Spleen (tissue), 11 donors: ENCODE measurements at regions not wholly inside any gene's neighbourhood (a gene's known extent, or its start where the extent isn't known, plus 50 kb on each side); places are given as distances from the start of the nearest gene placed in this dataset.

Experiments used
- DNase-seq: peaks from one replicate; pipeline ENCODE4 v3.0.0-alpha.2; 2020
- H3K27ac ChIP-seq, 8 donors: fragments of 200-600 bp; sonication (generic) in 7 of 8; 1 replicate in 4 of 8; 2 replicates in 4 of 8; pipeline versions ENCODE4 v1.5.0 to v1.8.0; 2016 to 2021; ENCODE audit warnings: inconsistent platforms in 4 of 8, mild to moderate bottlenecking in 4 of 8, moderate library complexity in 1 of 8
- H3K27me3 ChIP-seq, 7 donors: fragments of 200-600 bp; sonication (generic) in 6 of 7; replicated peaks in 1 of 7; 1 replicate in 4 of 7; 2 replicates in 3 of 7; pipeline versions ENCODE4 v1.5.0 to v1.8.0; 2016 to 2021; ENCODE audit warnings: inconsistent platforms in 3 of 7, mild to moderate bottlenecking in 1 of 7
- H3K36me3 ChIP-seq, 6 donors: fragments of 200-600 bp; sonication (generic) in 5 of 6; 1 replicate in 4 of 6; 2 replicates in 2 of 6; pipeline versions ENCODE4 v1.5.0 to v1.8.0; 2016 to 2021; ENCODE audit warnings: inconsistent platforms in 2 of 6
- H3K4me1 ChIP-seq, 6 donors: fragments of 200-600 bp; sonication (generic) in 5 of 6; 1 replicate in 3 of 6; 2 replicates in 3 of 6; pipeline versions ENCODE4 v1.5.0 to v1.8.0; 2016 to 2021; ENCODE audit warnings: inconsistent platforms in 3 of 6
- H3K4me3 ChIP-seq, 8 donors: fragments of 200-600 bp; sonication (generic) in 7 of 8; 1 replicate in 4 of 8; 2 replicates in 4 of 8; pipeline versions ENCODE4 v1.5.0 to v1.8.0; 2016 to 2021; ENCODE audit warnings: inconsistent platforms in 4 of 8, mild to moderate bottlenecking in 4 of 8, moderate library complexity in 2 of 8
- H3K9me3 ChIP-seq, 8 donors: fragments of 200-600 bp; sonication (generic) in 7 of 8; 1 replicate in 4 of 8; 2 replicates in 4 of 8; pipeline versions ENCODE4 v1.5.0 to v1.8.0; 2016 to 2021; ENCODE audit warnings: inconsistent platforms in 4 of 8
- CTCF ChIP-seq, 11 experiments: fragments of 200-600 bp in 7 of 11; fragments of 450-650 bp in 4 of 11; sonication (generic) in 4 of 11; IDR thresholded peaks in 8 of 11; conservative IDR thresholded peaks in 3 of 11; 1 replicate in 7 of 11; 2 replicates in 4 of 11; pipeline versions ENCODE4 v1.4.0 to v1.8.0; 2016 to 2021; ENCODE audit warnings: antibody characterized with exemption in 11 of 11, inconsistent platforms in 4 of 11, mild to moderate bottlenecking in 1 of 11
- POLR2A ChIP-seq, 3 donors: fragments of 450-650 bp; IDR thresholded peaks; one replicate each; pipeline ENCODE4 v1.5.1; 2017; ENCODE audit warnings: antibody characterized with exemption in 3 of 3, mild to moderate bottlenecking in 1 of 3
- POLR2AphosphoS5 ChIP-seq, 3 donors: sonication (generic); formaldehyde crosslinking; IDR thresholded peaks; one replicate each; pipeline ENCODE4 v1.5.1; 2017; ENCODE audit warnings: antibody characterized with exemption in 3 of 3
- WGBS, 5 donors: extraction: QIAGEN DNeasy Blood & Tissue Kit in 3 of 5; methylation state at CpG; one replicate each; pipeline versions ENCODE4 v1.1.5 to v1.1.7; 2013 to 2018; 5-methylcytosine and 5-hydroxymethylcytosine counted together
- intact Hi-C: fragments of 100-400 bp; cut with DNase I; formaldehyde crosslinking; loops from one replicate; pipeline ENCODE4 v1.15.0; 2023; ENCODE audit warnings: low total_unique reads
- donor health status: healthy with polysubstance abuse.
- donor health status: DM: no; HTN: no; CAD: no; lungs with moderate emphysema.
- donor health status: DM: no; HTN: no; CAD: no.
- donor health status: Bipolar disorder and iron deficiency.
- donor health status: healthy.
- donor health status: DM: no; HTN: no; CAD: no.
- donor health status: DM: yes; HTN: yes; CAD: no.

DNA sequence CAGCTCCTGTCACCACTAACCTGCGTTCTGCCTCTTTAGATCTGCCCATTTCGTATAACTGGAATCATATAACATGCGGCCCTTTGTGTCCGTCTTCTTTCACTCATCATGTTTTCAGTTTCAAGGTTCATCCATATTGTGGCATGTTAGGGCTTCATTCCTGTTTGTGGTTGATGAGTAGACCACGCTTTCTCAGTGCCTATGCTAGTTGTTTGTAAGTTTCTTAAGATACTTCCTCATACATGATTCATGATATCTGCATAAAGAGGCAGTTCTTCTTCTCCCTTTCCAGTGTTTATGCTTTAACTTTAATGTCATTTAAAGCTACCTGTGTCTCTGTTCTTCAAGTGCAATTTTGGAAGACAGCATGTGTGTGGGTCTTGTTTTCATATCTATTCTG lies 79.5 kb upstream of the FAM20C start:
- H3K9me3 ChIP-seq = peaks cover 0 to 27% (median 12%) of the 10 kb centered on the region in 8 donors
- peaks cover 0 to 46% (median 6%) of the 10 kb centered on the region in 6 donors for H3K4me1 ChIP-seq
- peak overlapping the region in 5 of 8 donors; percentile 8 to 86 (median 72) for H3K27ac ChIP-seq
- TF ChIP-seq POLR2A (IDR thresholded peaks at IDR 0.05) = no peak
- no peak for TF ChIP-seq CTCF (IDR thresholded peaks at IDR 0.05 in 8 of 11, conservative IDR thresholded peaks at IDR 0.05 in 3 of 11)
- TF ChIP-seq POLR2AphosphoS5 (IDR thresholded peaks at IDR 0.05) = no peak
- DNase-seq = no peak
- peak overlapping the region in 1 of 8 donors; percentile 27 for H3K4me3 ChIP-seq
- 57 to 76% (median 67%) methylated on average over 5 of the region's 5 CpGs for WGBS, 5 donors
- no peaks in the 10 kb centered on the region for H3K36me3 ChIP-seq
- intact Hi-C loops = no loop called here
- peaks cover 0 to 19% (median 0%) of the 10 kb centered on the region in 7 donors for H3K27me3 ChIP-seq

- H3K4me1 ChIP-seq = peaks cover 0 to 69% (median 17%) of the 10 kb centered on the region in 6 donors
- H3K27me3 ChIP-seq = peaks cover 0 to 36% (median 0%) of the 10 kb centered on the region in 7 donors
- peak overlapping the region in 1 of 8 donors; percentile 24 for H3K4me3 ChIP-seq
- WGBS, 5 donors = 28 to 60% (median 50%) methylated on average over 12 of the region's 12 CpGs
- H3K27ac ChIP-seq = peak overlapping the region in 7 of 8 donors; percentile 41 to 88 (median 72)
- H3K9me3 ChIP-seq = peaks cover 0 to 27% (median 12%) of the 10 kb centered on the region in 8 donors
- no peak for DNase-seq
- intact Hi-C loops = no loop called here
- peak in 1 of 3 donors; percentile 62 for TF ChIP-seq POLR2AphosphoS5 (IDR thresholded peaks at IDR 0.05)
- TF ChIP-seq CTCF (IDR thresholded peaks at IDR 0.05 in 8 of 11, conservative IDR thresholded peaks at IDR 0.05 in 3 of 11) = no peak
- H3K36me3 ChIP-seq = no peaks in the 10 kb centered on the region
Measured at GRCh38 chr7:115274-115911, 77.0 kb upstream of the FAM20C start.

DNA sequence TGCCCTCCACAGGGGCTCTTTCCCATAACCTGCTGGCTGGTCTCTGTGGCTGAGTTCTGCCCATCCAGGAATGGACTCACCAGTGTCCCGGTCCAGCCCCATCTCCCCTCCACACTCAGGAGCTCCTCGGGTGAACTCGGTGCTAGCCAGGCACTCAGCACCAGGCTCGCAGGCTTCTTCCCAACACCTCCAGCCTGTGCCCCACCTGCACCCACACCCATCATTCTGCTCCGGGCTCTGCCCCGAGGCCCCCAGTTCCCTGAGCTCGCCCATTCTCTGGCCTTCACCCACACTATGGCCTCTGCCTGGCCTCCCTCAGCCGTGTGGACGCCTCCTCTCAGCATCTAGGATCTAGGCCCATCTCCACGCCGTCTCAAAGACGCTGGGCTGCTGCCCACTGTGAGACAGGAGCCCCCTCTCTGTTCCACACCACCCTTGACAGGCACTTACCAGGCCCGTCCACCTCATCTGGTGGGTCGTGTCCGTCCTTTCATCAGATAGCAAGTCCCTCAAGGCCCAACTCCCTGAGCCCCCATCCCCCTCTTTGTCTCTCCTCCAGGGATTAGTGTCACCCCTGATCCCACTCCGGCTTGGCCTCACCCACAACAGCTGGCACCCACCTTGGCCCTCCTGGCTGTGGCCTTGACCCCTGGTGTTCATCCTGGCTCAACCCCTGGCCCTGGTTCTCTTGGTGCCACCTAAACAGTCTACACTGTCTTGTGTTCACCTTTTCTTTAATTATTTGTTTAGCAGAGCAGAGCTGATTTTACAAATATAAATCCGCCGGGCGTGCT lies 76.0 kb upstream of the FAM20C start:
- no peak for DNase-seq
- WGBS, 5 donors = 79 to 92% (median 89%) methylated on average over 19 of the region's 19 CpGs
- intact Hi-C loops = no loop called here
- Histone ChIP-seq H3K4me3 (no peak overlapping the region), H3K4me1 (peaks cover 0 to 79% (median 17%) of the 10 kb centered on the region in 6 donors), H3K27ac (peak overlapping the region in 6 of 8 donors; percentile 58 to 88 (median 75)), H3K27me3 (peaks cover 0 to 40% (median 0%) of the 10 kb centered on the region in 7 donors), H3K9me3 (peaks cover 0 to 23% (median 10%) of the 10 kb centered on the region in 8 donors), H3K36me3 (no peaks in the 10 kb centered on the region)
- no peak for TF ChIP-seq POLR2AphosphoS5 (IDR thresholded peaks at IDR 0.05)
- TF ChIP-seq POLR2A (IDR thresholded peaks at IDR 0.05) = no peak
- TF ChIP-seq CTCF (IDR thresholded peaks at IDR 0.05 in 8 of 11, conservative IDR thresholded peaks at IDR 0.05 in 3 of 11) = no peak
